GM19043 (cell line): ENCODE measurements at regions not wholly inside any gene's neighbourhood (a gene's known extent, or its start where the extent isn't known, plus 50 kb on each side); places are given as distances from the start of the nearest gene placed in this dataset.

Source experiments
- ATAC-seq: cut with Tn5 transposase; IDR thresholded peaks from one replicate; pipeline ENCODE4 v1.9.1; 2021; ENCODE audit warnings: low read depth; ENCODE audit not compliant: unreplicated experiment

- ATAC-seq = no peak
Measured at GRCh38 chr4:65139998-65140397, 530.3 kb downstream of the EPHA5 start.

DNA sequence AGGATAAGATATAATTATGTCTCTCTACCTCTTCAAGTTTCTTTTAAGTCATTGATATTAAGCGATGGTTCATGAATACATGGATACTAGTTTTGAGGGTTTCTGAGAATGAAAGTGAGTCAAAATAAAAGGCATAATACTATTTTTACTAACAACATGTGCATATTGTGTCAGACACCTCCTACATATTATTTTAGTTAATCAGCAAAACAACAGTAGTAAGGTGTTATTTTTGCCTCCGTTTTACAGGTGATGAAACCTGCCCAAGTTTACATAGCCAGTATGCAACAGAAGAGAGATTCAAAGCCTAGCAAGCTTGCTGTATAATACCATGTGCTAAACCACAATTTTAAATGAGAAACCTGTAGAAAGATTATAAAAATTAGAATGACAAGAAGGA, 544.1 kb downstream of the EPHA5 start:
- no peak for ATAC-seq

DNA sequence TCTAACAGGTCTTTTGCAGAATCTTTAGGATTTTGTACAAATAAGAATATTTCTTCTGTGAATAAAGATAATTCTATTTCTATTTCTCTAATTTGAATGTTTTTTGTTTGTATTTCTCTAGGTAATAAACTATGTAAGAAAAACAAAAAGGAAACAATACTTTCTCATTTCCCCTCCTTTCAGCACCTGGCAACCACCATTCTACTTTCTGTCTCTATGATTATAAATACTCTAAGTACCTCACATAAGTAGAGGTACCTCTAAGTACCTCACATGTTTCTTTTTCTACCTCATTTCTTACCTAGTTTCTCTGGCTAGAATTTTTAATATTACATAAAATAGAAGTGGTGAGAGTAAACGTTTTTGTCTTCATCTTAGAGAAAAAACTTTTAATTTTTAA, 550.0 kb downstream of the EPHA5 start:
- no peak for ATAC-seq

- no peak for ATAC-seq
Measured at GRCh38 chr4:65102419-65102818, 567.9 kb downstream of the EPHA5 start.

DNA sequence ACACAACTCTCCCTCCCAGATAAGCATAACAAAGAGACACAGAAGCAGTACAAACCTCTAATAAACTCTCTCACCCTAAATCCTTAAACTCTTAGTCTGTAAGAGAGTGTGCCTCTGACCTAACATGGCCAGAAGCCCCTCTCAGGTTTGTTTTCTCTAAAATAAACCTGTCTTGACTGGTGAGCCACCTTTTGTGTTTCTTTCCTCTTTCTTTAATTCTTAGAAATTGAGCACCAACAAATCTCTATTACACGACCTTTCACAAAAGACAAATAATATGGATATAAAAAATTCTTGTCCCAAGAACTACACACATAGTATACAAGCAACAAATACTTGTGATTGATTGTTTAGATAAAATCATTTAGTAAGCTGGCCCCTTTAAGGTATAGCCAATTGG, 573.7 kb downstream of the EPHA5 start:
- ATAC-seq = no peak

- no peak for ATAC-seq
Measured at GRCh38 chr4:65089666-65090065, 580.6 kb downstream of the EPHA5 start.

GRCh38 chr4:65083076-65083475, 587.2 kb downstream of the EPHA5 start:
- no peak for ATAC-seq

GRCh38 chr4:65071564-65071963, 598.7 kb downstream of the EPHA5 start:
- ATAC-seq = no peak

- ATAC-seq = no peak
Measured at GRCh38 chr4:65069177-65069576, 601.1 kb downstream of the EPHA5 start.

GRCh38 chr4:65066106-65066505, 604.2 kb downstream of the EPHA5 start:
- no peak for ATAC-seq

GRCh38 chr4:65063601-65064000, 606.7 kb downstream of the EPHA5 start:
- ATAC-seq = no peak

- no peak for ATAC-seq
Measured at GRCh38 chr4:65050786-65051185, 619.5 kb downstream of the EPHA5 start.

GRCh38 chr4:65046192-65047133, 623.8 kb downstream of the EPHA5 start:
- ATAC-seq = no peak

GRCh38 chr4:65033899-65034298, 624.6 kb upstream of the TECRL start:
- ATAC-seq = no peak

DNA sequence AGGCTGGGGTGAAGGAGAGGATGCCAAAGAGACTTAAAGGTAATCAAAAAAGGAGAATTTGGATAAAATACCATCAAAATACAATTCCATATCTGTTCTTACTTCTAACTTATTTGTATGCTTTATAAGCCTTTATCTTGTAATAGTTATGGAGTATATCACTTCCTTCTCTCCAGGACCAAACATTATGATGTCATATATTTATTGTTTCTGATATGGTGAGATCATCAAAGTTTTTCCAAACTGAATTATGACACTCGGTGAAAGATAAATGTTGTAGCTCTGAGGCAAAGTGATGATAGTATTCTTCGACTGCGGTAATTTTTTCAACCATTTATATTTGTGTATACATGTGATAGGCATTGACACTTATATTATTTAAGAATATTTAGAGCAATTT, 619.3 kb upstream of the TECRL start:
- no peak for ATAC-seq

DNA sequence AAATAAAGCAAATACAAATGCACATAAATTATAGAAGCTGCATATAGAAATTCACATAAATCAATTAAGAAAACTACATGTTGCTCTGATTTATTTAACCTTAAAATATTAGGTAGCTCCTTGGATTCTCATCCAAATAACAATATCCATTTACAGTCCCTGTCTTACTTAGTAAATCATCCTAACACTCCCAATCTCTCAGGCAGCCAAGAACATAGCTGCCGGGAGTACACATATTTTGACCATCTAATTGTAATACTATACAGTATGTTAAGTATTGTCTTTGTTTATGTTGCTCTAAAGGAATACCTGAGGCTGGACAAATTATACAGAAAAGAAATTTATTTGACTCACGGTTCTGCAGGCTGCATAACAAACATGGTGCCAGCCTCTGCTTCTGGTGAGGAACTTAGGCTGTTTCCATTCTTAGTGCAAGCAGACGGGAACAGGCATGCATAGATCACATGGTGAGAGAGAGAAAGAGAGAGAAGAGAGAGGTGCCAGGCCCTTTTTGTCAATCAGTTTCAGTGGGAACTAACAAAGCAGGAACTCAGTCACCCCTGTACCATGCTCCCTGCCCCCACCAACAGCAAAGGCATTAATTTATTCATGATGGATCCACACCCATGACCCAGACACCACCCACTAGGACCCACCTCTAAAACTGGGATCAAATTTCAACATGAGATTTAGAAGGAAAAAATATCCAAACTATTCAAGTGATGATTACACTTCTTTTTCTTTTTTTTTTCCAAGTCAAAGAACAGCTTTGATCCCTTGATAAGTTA, 614.8 kb upstream of the TECRL start:
- ATAC-seq = no peak

DNA sequence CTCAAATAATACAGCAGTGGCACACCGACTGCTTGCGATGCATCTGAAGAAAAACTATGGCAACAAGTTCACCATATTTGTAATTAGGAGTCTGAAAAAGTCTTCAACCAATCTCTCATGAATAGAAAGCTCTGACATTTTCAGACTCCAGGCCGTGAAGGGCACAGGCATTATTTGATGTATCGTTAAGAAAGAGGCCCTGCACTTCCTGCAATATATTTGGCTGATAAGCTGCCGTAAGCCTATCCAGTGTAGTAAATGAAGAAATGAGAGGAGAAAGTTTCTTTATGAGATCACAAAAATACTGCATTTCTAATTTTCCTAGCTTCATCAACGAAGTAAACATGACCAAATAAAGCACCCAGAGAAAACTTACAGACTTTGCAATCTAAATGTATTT, 613.8 kb upstream of the TECRL start:
- ATAC-seq = no peak

GRCh38 chr4:65021737-65022136, 612.5 kb upstream of the TECRL start:
- ATAC-seq = no peak

DNA sequence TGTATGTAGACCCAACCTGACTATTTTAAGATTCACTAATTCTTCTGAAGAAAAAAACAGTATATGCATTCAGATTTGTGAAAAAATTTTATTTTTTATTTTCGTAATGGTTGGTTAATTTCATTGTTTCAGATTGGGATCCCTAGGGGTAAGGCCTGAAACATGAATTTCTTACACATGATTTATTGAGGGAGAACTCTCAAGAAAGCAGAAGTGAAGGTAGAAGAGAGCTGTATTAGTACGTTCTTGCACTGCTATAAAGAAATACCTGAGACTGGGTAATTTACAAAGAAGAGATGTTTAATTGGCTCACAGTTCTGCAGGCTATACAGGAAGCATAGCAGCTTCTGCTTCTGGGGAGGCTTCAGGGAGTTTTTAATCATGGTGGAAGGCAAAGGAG, 611.9 kb upstream of the TECRL start:
- ATAC-seq = no peak

DNA sequence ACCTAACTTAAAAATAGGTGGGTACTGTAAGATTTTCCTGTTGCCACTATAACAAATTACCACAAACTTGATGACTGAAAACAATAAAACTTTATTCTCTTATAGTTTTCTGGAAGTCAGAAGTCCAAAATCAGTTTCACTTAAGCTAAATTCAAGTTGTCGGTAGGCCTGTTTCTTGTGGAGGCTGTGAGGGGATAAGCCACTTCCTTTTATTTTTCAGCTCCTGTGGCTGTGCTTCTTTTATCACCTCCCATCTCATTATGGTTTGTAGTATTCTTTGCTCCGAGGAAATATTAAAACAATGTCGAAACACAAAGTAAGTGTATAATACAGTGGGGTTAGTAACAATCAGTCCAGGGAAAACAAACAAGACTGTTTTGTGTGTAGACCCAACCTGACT, 610.5 kb upstream of the TECRL start:
- no peak for ATAC-seq

GRCh38 chr4:65018313-65018712, 609.1 kb upstream of the TECRL start:
- ATAC-seq = no peak

DNA sequence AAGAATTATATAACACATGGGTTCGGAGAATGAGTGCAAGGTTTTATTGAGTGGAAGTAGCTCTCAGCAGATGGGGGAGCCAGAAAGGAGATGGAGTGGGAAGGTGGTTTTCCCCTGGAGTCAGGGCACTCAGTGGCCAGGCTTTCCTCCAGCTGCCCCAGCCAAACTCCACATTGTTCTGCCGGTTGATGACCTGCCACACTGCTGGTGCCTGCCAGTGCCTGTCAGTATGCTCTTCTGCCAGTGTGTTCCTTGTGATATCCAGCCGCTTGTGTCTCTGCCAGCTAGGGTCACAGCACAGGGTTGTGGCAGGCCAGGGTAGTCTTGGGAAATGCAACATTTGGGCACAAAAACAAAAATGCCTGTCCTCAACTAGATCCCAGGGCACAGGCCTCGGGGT, 604.8 kb upstream of the TECRL start:
- ATAC-seq = no peak
